ENCODE measurements at regions not wholly inside any gene's neighbourhood (a gene's known extent, or its start where the extent isn't known, plus 50 kb on each side); places are given as distances from the start of the nearest gene placed in this dataset.

DNA sequence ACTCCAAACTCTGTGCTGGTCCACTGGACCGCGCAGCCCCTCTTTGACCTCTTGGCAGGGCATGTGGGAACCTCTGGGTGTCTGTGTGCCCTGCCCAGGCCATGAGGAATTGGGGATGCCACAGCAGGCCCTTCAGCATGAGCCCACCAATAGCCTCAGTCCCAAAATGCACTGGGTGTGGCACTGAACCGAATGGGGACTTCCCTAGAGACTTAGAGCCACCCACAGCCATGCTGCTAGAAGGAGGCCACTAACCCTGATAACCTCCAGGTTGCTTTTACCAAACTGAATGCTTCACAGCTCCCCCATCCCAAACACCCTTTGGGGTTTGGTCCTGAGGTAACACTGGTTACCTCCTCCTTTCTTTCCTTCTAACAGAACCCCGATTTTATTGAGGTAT, 302.7 kb downstream of the PIK3R1 start:
- TF ChIP-seq, protein P1, sequence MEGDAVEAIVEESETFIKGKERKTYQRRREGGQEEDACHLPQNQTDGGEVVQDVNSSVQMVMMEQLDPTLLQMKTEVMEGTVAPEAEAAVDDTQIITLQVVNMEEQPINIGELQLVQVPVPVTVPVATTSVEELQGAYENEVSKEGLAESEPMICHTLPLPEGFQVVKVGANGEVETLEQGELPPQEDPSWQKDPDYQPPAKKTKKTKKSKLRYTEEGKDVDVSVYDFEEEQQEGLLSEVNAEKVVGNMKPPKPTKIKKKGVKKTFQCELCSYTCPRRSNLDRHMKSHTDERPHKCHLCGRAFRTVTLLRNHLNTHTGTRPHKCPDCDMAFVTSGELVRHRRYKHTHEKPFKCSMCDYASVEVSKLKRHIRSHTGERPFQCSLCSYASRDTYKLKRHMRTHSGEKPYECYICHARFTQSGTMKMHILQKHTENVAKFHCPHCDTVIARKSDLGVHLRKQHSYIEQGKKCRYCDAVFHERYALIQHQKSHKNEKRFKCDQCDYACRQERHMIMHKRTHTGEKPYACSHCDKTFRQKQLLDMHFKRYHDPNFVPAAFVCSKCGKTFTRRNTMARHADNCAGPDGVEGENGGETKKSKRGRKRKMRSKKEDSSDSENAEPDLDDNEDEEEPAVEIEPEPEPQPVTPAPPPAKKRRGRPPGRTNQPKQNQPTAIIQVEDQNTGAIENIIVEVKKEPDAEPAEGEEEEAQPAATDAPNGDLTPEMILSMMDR (IDR thresholded peaks at IDR 0.05; ENCODE audit: borderline replicate concordance, extremely low read depth, insufficient read depth) = no peak
- Histone ChIP-seq H3K4me3 (ENCODE audit: low read length in 3 of 3) (no peak overlapping the region), H3K9me3 (ENCODE audit: control insufficient read depth in 2 of 3, insufficient read depth in 1 of 3, low read length in 3 of 3) (no peaks in the 10 kb centered on the region), H3K27me3 (ENCODE audit: control insufficient read depth, insufficient read depth, low read length) (no peaks in the 10 kb centered on the region), H3K4me1 (ENCODE audit: control insufficient read depth in 2 of 3, insufficient read depth in 2 of 3, low read depth in 1 of 3, low read length in 3 of 3) (peaks cover 0 to 6% (median 2%) of the 10 kb centered on the region in 3 donors), H3K9ac (ENCODE audit: low read length in 3 of 3) (no peak overlapping the region), H3K27ac (ENCODE audit: low read depth in 2 of 2, low read length in 2 of 2) (no peak overlapping the region), H3K36me3 (ENCODE audit: control insufficient read depth in 2 of 3, insufficient read depth in 3 of 3, low read length in 3 of 3) (no peaks in the 10 kb centered on the region)
- intact Hi-C loops (cut with DNase I) = no loop called here
- no peak for DNase-seq
- no peak for FAIRE-seq

- intact Hi-C loops (cut with DNase I) = no loop called here
- TF ChIP-seq, protein P1 (IDR thresholded peaks at IDR 0.05; ENCODE audit: borderline replicate concordance, extremely low read depth, insufficient read depth) = no peak
- H3K27me3 ChIP-seq (ENCODE audit: control insufficient read depth, insufficient read depth, low read length) = no peaks in the 10 kb centered on the region
- H3K4me1 ChIP-seq (ENCODE audit: control insufficient read depth in 2 of 3, insufficient read depth in 2 of 3, low read depth in 1 of 3, low read length in 3 of 3) = peaks cover 0 to 6% (median 2%) of the 10 kb centered on the region in 3 donors
- no peak overlapping the region for H3K4me3 ChIP-seq (ENCODE audit: low read length in 3 of 3)
- DNase-seq = no peak
- H3K9ac ChIP-seq (ENCODE audit: low read length in 3 of 3) = no peak overlapping the region
- no peak for FAIRE-seq
- H3K9me3 ChIP-seq (ENCODE audit: control insufficient read depth in 2 of 3, insufficient read depth in 1 of 3, low read length in 3 of 3) = no peaks in the 10 kb centered on the region
- no peaks in the 10 kb centered on the region for H3K36me3 ChIP-seq (ENCODE audit: control insufficient read depth in 2 of 3, insufficient read depth in 3 of 3, low read length in 3 of 3)
- no peak overlapping the region for H3K27ac ChIP-seq (ENCODE audit: low read depth in 2 of 2, low read length in 2 of 2)
Measured at GRCh38 chr5:68519143-68519542, 303.6 kb downstream of the PIK3R1 start.

- Histone ChIP-seq H3K9me3 (ENCODE audit: control insufficient read depth in 2 of 3, insufficient read depth in 1 of 3, low read length in 3 of 3) (no peaks in the 10 kb centered on the region), H3K9ac (ENCODE audit: low read length in 3 of 3) (no peak overlapping the region), H3K4me1 (ENCODE audit: control insufficient read depth in 2 of 3, insufficient read depth in 2 of 3, low read depth in 1 of 3, low read length in 3 of 3) (peaks cover 0 to 6% (median 2%) of the 10 kb centered on the region in 3 donors), H3K27me3 (ENCODE audit: control insufficient read depth, insufficient read depth, low read length) (no peaks in the 10 kb centered on the region), H3K36me3 (ENCODE audit: control insufficient read depth in 2 of 3, insufficient read depth in 3 of 3, low read length in 3 of 3) (no peaks in the 10 kb centered on the region), H3K27ac (ENCODE audit: low read depth in 2 of 2, low read length in 2 of 2) (no peak overlapping the region), H3K4me3 (ENCODE audit: low read length in 3 of 3) (no peak overlapping the region)
- DNase-seq (no peak), FAIRE-seq (no peak)
- TF ChIP-seq, protein P1 (IDR thresholded peaks at IDR 0.05; ENCODE audit: borderline replicate concordance, extremely low read depth, insufficient read depth) = no peak
- intact Hi-C loops (cut with DNase I) = no loop called here
Measured at GRCh38 chr5:68521776-68522175, 306.2 kb downstream of the PIK3R1 start.

DNA sequence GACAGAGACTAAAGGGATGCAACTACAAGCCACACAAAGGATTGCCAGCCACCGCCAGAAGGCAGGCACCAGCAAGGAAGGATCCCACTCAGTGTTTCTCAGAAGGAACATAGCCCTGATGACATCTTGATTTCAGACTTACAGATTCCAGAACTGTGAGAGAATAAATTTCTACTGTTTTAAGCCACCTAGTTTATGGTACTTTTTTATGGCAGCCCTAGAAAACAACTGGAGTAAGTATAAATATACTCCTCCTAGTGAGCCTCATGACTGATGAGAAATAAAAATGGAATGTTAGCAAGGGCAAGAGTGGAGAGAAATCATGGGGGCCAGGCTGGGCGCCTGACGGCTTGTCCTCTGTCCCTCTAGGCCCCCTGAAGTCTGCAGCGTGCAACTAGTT, 307.3 kb downstream of the PIK3R1 start:
- TF ChIP-seq, protein P1 (IDR thresholded peaks at IDR 0.05; ENCODE audit: borderline replicate concordance, extremely low read depth, insufficient read depth) = no peak
- FAIRE-seq (no peak), DNase-seq (peak in 4 of 5 donors; percentile 32 to 81 (median 64))

More for the DNA sequence above, 307.3 kb downstream of the PIK3R1 start:
- Histone ChIP-seq H3K27me3 (ENCODE audit: control insufficient read depth, insufficient read depth, low read length) (no peaks in the 10 kb centered on the region), H3K9me3 (ENCODE audit: control insufficient read depth in 2 of 3, insufficient read depth in 1 of 3, low read length in 3 of 3) (no peaks in the 10 kb centered on the region), H3K4me1 (ENCODE audit: control insufficient read depth in 2 of 3, insufficient read depth in 2 of 3, low read depth in 1 of 3, low read length in 3 of 3) (peaks cover 0 to 6% (median 2%) of the 10 kb centered on the region in 3 donors), H3K36me3 (ENCODE audit: control insufficient read depth in 2 of 3, insufficient read depth in 3 of 3, low read length in 3 of 3) (no peaks in the 10 kb centered on the region), H3K27ac (ENCODE audit: low read depth in 2 of 2, low read length in 2 of 2) (no peak overlapping the region), H3K4me3 (ENCODE audit: low read length in 3 of 3) (no peak overlapping the region), H3K9ac (ENCODE audit: low read length in 3 of 3) (no peak overlapping the region)
- intact Hi-C loops (cut with DNase I) = no loop called here

Data from kidney (tissue), 13 donors.